ENCODE measurements at regions not wholly inside any gene's neighbourhood (a gene's known extent, or its start where the extent isn't known, plus 50 kb on each side); places are given as distances from the start of the nearest gene placed in this dataset.

- no peak for TF ChIP-seq CTCF (IDR thresholded peaks at IDR 0.05; ENCODE audit: low read length, missing control alignments)
- no peak for DNase-seq (ENCODE audit: low read depth)
- no peak overlapping the region for H3K4me3 ChIP-seq (replicated peaks; ENCODE audit: low read depth, low read length)
Observed at GRCh38 chr1:218217040-218217439, 68.1 kb upstream of the RRP15 start.

GRCh38 chr1:218219460-218219859 lies 65.6 kb upstream of the RRP15 start:
- DNase-seq (ENCODE audit: low read depth) = no peak
- H3K4me3 ChIP-seq (replicated peaks; ENCODE audit: low read depth, low read length) = no peak overlapping the region
- TF ChIP-seq CTCF (IDR thresholded peaks at IDR 0.05; ENCODE audit: low read length, missing control alignments) = no peak

GRCh38 chr1:218224101-218224500 lies 61.0 kb upstream of the RRP15 start:
- TF ChIP-seq CTCF (IDR thresholded peaks at IDR 0.05; ENCODE audit: low read length, missing control alignments) = no peak
- no peak overlapping the region for H3K4me3 ChIP-seq (replicated peaks; ENCODE audit: low read depth, low read length)
- DNase-seq (ENCODE audit: low read depth) = no peak

GRCh38 chr1:218226005-218226404 lies 59.1 kb upstream of the RRP15 start:
- TF ChIP-seq CTCF (IDR thresholded peaks at IDR 0.05; ENCODE audit: low read length, missing control alignments) = no peak
- no peak overlapping the region for H3K4me3 ChIP-seq (replicated peaks; ENCODE audit: low read depth, low read length)
- no peak for DNase-seq (ENCODE audit: low read depth)

Measured in fibroblast of pulmonary artery (primary cell).